ENCODE measurements at regions not wholly inside any gene's neighbourhood (a gene's known extent, or its start where the extent isn't known, plus 50 kb on each side); places are given as distances from the start of the nearest gene placed in this dataset.

- no peak for TF ChIP-seq POLR2AphosphoS5 (IDR thresholded peaks at IDR 0.05; ENCODE audit: low read depth, low read length)
- no peak for TF ChIP-seq SIN3A (IDR thresholded peaks at IDR 0.05; ENCODE audit: borderline replicate concordance, insufficient read depth, low read length)
- no peak for TF ChIP-seq REST (IDR thresholded peaks at IDR 0.05; ENCODE audit: insufficient read depth in 1 of 2, low read depth in 2 of 2, low read length in 2 of 2)
- no peak for TF ChIP-seq TAF1 (IDR thresholded peaks at IDR 0.05; ENCODE audit: borderline replicate concordance, insufficient read depth, low read length)
- TF ChIP-seq FOXP2 (optimal IDR thresholded peaks at IDR 0.05; ENCODE audit: borderline replicate concordance, extremely low read depth, extremely low read length, insufficient read depth) = no peak
Measured at GRCh38 chr17:77408284-77408683, 267.5 kb downstream of the SEC14L1 start.

All from PFSK-1 (cell line).